Muscle of back (tissue), 3 donors: ENCODE measurements at regions not wholly inside any gene's neighbourhood (a gene's known extent, or its start where the extent isn't known, plus 50 kb on each side); places are given as distances from the start of the nearest gene placed in this dataset.
"Not testable (repeated sequence)": the region's sequence is repeated elsewhere in the genome, so short reads cannot be mapped to it uniquely, and the experiment has no call there.

Source experiments
- DNase-seq, 3 donors: peaks; one replicate each; pipeline versions ENCODE4 v3.0.0 to v3.0.0-alpha.2; 2013

GRCh38 chr22:47539374-47539773 lies 776.9 kb downstream of the TBC1D22A start:
- DNase-seq, result no peak

- DNase-seq, result no peak
Measured at GRCh38 chr22:47535681-47536080, 773.2 kb downstream of the TBC1D22A start.

- no peak for DNase-seq
Measured at GRCh38 chr22:47534804-47535410, 772.5 kb downstream of the TBC1D22A start.

DNA sequence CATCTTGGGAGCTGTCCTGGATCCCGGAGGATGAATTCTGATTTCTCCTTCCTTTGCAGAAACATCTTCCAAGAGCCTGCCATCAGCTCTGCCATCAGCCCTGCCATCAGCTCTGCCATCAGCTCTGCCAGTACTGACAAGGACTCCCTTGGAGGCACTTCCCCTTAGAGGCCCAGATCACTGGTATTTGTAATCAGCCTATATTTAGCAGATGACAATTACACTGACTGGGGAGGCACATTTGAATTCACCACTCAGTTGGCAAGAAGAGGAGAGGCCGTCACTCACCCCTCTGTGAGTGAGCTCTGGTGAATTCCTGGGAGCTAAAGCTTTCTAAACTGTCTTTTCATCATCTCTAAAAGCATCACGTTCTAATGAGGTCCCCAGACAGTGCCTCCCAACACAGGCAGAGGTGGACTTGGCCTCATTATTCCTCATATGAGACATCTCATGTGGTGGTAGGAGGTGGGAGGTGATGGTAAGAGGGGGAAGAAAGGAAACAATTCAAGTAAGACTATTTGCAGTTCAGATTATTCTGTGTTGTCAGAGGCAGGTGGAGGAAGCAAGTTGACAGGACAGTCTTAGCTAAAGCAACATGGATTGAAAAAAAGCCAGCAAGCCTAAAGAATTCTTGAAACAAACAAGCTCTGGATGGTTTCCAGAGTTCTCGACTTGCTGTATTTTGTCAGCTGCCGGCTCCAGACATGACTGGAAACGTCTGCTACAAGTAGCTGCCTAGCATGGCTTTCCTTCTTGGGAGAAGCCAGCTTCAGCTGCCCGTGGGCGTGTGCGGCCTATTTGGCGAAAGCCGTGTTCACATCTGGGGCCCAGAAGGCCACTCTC lies 771.7 kb downstream of the TBC1D22A start:
- peak; percentile 62 to 76 (median 70) for DNase-seq

DNA sequence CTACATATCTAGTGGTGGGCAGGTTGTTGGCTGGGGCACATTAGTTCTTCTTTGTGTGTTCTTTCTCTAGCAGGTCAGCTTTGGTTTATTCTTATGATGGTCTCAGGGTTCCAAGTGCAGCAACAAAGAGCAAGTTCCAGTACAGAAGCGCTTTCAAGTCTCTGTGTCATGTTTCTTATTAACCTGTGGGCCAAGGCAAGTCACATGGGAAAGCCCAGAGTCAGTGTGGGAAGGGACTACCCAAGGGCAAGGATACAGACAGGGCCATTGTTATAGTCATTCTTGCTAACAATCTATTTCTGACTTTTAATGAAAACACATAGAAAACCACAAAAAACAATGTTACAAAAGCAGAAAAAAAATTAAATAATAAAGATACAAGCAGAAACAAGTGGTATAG lies 754.6 kb downstream of the TBC1D22A start:
- DNase-seq, result no peak

- peak in 2 of 3 donors; percentile 2 to 8 for DNase-seq
Measured at GRCh38 chr22:47515384-47516125, 753.1 kb downstream of the TBC1D22A start.

- no peak for DNase-seq
Measured at GRCh38 chr22:47512617-47513016, 750.2 kb downstream of the TBC1D22A start.

- no peak for DNase-seq
Measured at GRCh38 chr22:47504962-47505361, 742.5 kb downstream of the TBC1D22A start.

DNA sequence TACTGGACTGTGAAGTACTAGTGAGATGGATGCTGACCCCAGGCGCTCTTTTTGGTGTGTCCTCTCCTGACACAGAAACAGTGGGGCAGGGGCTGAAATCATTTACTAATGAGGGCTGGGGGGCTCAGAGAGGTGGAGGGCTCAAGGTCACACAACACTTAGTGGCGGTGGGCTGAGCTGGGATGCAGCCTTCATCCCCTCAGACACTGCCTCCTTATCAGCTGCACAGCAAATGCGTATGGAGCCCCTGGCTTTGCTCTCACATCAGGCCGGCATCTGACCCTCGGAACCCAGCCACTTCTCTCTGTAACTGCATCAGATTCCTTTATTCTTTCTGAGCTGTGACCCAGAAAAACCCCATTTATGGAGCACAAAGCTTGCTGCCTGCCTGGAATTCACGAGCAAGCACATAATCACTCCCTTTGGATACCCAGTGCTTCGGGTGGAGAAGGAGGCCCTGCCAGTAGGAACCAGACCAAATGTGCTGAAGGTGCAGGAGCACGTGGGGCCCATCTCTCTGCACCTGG lies 736.6 kb downstream of the TBC1D22A start:
- no peak for DNase-seq

GRCh38 chr22:47497666-47498065 lies 735.2 kb downstream of the TBC1D22A start:
- DNase-seq, result no peak

- DNase-seq, result no peak
Measured at GRCh38 chr22:47495110-47495509, 732.7 kb downstream of the TBC1D22A start.

DNA sequence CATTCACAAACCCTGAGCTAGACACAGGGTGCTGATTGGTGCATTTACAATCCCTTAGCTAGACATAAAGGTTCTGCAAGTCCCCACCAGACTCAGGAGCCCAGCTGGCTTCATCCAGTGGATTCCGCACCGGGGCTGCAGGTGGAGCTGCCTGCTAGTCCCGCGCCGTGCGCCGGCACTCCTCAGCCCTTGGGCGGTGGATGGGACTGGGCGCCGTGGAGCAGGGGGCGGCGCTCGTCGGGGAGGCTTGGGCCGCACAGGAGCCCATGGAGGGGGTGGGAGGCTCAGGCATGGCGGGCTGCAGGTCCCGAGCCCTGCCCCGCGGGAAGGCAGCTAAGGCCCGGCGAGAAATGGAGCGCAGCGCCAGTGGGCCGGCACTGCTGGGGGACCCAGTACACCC lies 725.7 kb downstream of the TBC1D22A start:
- DNase-seq, result not testable (repeated sequence)

DNA sequence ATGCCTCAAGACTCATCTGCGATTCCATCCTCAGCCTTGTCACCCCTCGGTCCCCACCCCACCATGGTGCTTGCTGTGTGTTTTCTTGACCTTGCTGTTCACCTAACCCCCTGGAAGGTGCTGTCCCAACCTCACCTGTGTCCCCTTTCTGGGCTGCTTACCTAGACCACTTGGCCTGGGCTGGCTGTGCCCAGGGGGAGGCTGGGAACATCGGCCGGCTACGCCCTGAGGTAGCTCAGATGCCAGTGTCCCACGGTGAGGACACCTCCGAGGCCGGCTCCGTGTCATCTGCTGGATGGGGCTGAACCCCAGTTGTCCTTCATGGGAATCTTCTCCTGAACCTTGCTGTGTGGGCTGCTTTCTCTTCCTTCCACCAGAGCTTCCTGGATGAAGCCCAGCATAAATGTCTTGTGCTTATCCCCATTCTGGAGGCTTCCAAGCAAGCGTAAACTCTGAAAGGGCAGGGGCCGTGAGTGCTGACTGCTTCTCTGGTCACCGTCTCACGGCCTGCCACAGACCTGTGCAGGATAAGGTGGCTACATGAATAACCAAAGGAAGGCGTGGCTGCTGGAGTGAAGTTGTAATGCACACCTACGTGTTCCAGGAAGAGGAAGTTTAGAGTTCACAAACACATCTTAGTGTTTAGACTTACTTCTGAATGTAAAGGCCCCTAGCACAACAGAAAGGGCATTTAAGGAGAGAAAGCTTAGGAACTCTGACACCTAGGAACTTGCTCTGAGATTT lies 724.3 kb downstream of the TBC1D22A start:
- DNase-seq, result no peak

DNA sequence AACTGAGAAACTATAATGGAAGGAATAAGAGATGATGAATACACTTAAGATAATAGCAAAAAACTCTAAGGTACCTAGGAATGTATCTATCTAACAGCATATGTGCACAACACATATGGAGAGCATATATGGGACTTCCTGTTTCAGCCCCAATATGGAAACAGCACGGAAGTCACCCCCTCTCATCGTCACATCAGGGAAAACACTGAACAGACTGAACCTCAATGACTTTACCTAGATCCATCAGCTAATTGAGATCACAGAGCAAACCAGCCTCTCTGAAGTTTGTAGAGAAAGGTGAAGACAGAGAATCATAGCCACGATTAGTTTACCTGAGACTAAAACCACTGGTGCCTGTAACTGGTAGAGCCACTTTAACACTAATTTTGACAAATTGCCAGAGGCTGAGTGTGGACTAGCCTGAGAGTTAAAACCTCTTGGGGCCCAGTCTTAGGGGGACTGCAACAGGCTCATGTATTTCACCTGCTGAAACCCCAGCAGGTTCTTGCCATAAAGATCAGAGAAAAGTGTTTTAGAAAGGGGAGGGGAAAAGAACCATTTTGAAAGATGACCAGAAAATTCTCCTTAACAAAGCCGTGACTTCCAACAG lies 722.6 kb downstream of the TBC1D22A start:
- DNase-seq, result no peak

- peak; percentile 16 to 62 (median 49) for DNase-seq
Measured at GRCh38 chr22:47476231-47476630, 713.8 kb downstream of the TBC1D22A start.

- DNase-seq, result peak in 1 of 3 donors; percentile 11
Measured at GRCh38 chr22:47474895-47475294, 712.4 kb downstream of the TBC1D22A start.

DNA sequence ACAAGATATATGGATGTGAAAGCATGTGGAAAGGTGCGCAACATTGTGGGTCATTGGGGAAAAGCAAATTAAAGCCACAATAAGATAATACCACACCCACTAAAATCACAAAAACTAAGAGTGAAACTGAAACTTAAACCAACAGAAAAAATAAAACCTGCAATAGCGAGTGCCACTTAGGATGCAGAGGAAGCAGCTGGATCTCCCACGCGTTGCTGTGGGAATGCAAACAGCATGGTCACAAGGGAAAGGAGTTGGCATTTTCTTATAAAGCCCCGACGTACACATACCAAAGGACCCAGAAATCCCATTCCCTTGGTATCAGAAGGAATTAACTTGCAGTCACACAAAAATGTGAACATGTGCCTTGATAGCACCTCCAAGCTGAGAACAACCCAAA lies 712.0 kb downstream of the TBC1D22A start:
- DNase-seq, result peak in 1 of 3 donors; percentile 18

DNA sequence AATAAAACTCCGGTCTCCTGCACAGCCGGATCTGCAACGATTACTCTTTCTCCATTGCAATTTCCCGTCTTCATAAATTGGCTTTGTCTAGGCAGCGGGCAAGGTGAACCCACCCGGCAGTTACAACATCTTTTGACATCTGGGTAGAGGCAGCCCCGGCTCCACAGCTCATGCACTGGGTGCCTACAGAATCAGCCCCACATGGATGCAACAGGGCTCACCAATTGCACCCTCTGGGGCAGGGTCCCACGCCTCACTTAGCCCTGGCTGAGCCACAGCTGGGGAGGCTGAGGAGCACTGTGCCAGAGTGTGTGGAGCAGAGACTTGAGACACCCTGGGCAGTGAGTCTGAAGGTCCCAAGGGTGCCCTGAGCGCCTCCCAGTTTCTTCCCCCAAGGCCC lies 710.2 kb downstream of the TBC1D22A start:
- DNase-seq, result no peak

DNA sequence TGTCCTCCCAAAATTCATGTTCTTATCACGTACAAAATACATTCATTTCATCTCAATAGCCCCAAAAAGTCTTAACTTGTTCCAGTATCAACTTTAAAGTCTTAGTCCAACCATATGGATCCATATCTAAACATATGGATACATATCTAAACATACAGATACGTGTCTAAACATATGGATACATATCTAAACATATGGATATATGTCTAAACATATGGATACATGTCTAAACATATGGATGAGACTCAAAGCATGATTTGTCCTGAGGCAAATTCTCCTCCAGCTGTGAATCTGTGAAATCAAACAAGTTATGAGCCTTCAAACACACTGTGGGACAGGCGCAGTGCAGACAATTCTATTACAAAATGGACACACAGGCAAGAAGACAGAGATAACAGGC lies 709.0 kb downstream of the TBC1D22A start:
- no peak for DNase-seq

DNA sequence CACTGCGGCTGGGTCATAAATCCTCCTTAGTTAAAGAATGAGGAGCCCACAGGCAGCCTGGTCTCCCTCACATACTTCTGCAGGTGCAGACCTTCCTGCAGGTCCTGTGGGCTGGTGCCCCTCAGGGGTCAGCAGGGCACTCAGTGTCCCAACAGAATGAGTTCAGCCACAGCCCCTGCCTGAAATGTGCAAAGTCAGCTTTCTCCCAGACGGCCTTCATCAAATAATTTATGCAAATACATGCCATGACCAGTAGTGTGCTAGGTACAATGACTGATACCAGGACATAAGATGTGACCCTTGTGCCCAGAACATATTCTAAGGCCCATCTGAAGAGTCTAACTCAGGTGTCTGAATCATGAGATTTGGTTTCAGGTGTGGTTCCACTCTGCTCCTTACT lies 703.4 kb downstream of the TBC1D22A start:
- no peak for DNase-seq

- DNase-seq, result no peak
Measured at GRCh38 chr22:47465222-47465621, 702.8 kb downstream of the TBC1D22A start.
